K562 (cell line): ENCODE measurements at regions not wholly inside any gene's neighbourhood (a gene's known extent, or its start where the extent isn't known, plus 50 kb on each side); places are given as distances from the start of the nearest gene placed in this dataset.

ENCODE experiments used
- ATAC-seq: fragments of 200-7000 bp; cut with Tn5 transposase; 3 replicates; pipeline ENCODE4 v1.9.1; 2020; ENCODE audit warnings: moderate library complexity
- BruUV-seq: library from RNA; stranded (reverse); fragments of 400-500 nt; replicated peaks from 2 replicates; lab custom pipeline; 2021; lab: Mats Ljungman, UMichigan
- CTCF ChIA-PET: fragments of 300-600 bp; formaldehyde crosslinking; extraction: SDS; loops from one replicate; lab custom pipeline; 2021; ENCODE audit warnings: low intra/inter-chr PET ratio; lab: Yijun Ruan, JAX
- POLR2A ChIA-PET: fragments of 300-600, 350-650 bp; sonication (Branson Sonifier 250); formaldehyde crosslinking; extraction: SDS; loops from one replicate; lab custom pipeline; 2021; ENCODE audit warnings: antibody characterized with exemption, inconsistent platforms; lab: Yijun Ruan, JAX
- DNase-seq, 4 experiments: peaks; one replicate each; pipeline versions ENCODE4 v3.0.0 to v3.0.0-alpha.2; 2011 to 2018; ENCODE audit warnings: low spot score in 3 of 4, mixed read lengths in 3 of 4; ENCODE audit errors: extremely low read depth in 1 of 4
- FAIRE-seq: peaks from 2 replicates; lab custom pipeline; 2011; peaks lifted over from hg19 to GRCh38; lab: Jason Lieb, UNC
- H2AFZ ChIP-seq: 2 replicates; pipeline ENCODE4 v1.6.0; 2011; ENCODE audit warnings: low read depth, low read length, control low read depth, inconsistent platforms
- H3K27ac ChIP-seq: fragments of 200-600 bp; 3 replicates; pipeline ENCODE4 v1.8.0; 2011; ENCODE audit warnings: low read depth, mild to moderate bottlenecking, control low read depth, inconsistent platforms, low read length, moderate library complexity, mixed read lengths; ENCODE audit errors: extremely low read depth
- H3K27me3 ChIP-seq, 2 experiments: fragments of 300-600 bp in 1 of 2; 2 replicates in 1 of 2; 3 replicates in 1 of 2; pipeline versions ENCODE4 v1.6.0 to v1.8.0; 2011; ENCODE audit warnings: inconsistent platforms in 2 of 2, low read length in 2 of 2, mild to moderate bottlenecking in 1 of 2, mixed read lengths in 1 of 2, moderate library complexity in 1 of 2; ENCODE audit not compliant: control insufficient read depth in 2 of 2, insufficient read depth in 2 of 2
- H3K36me3 ChIP-seq: fragments of 300-600 bp; 3 replicates; pipeline ENCODE4 v1.8.0; 2011; ENCODE audit warnings: mild to moderate bottlenecking, low read length, inconsistent platforms; ENCODE audit not compliant: control insufficient read depth, insufficient read depth
- H3K4me1 ChIP-seq, 2 experiments: fragments of 200-600 bp in 1 of 2; replicated peaks in 1 of 2; 2 replicates in 1 of 2; 3 replicates in 1 of 2; pipeline versions ENCODE4 v1.5.1 to v1.8.0; 2011; ENCODE audit warnings: inconsistent platforms in 2 of 2, low read length in 2 of 2, mild to moderate bottlenecking in 1 of 2, mixed read lengths in 1 of 2, moderate library complexity in 1 of 2; ENCODE audit not compliant: control insufficient read depth in 2 of 2, insufficient read depth in 2 of 2
- H3K4me2 ChIP-seq: 2 replicates; pipeline ENCODE4 v1.6.1; 2011; ENCODE audit warnings: low read length, control low read depth, inconsistent platforms, mixed read lengths; ENCODE audit not compliant: insufficient read depth
- H3K4me3 ChIP-seq: fragments of 200-600 bp; sonication (generic), shearing (Covaris generic); 2 replicates; pipeline ENCODE4 v1.5.1; 2016; ENCODE audit warnings: control low read depth, inconsistent platforms
- H3K79me2 ChIP-seq: fragments of 200-600 bp; 3 replicates; pipeline ENCODE4 v1.8.0; 2011; ENCODE audit warnings: low read length, inconsistent platforms; ENCODE audit not compliant: control insufficient read depth, insufficient read depth
- H3K9ac ChIP-seq, 2 experiments: 2 replicates each; pipeline versions ENCODE4 v1.6.0 to v1.6.1; 2011; ENCODE audit warnings: low read depth in 2 of 2, low read length in 2 of 2, control low read depth in 1 of 2, inconsistent platforms in 1 of 2, mild to moderate bottlenecking in 1 of 2, mixed read lengths in 1 of 2; ENCODE audit not compliant: insufficient read depth in 1 of 2
- H3K9me1 ChIP-seq: one replicate; pipeline ENCODE4 v1.6.0; 2011; ENCODE audit warnings: inconsistent platforms, mild to moderate bottlenecking, low read length, moderate library complexity; ENCODE audit not compliant: control insufficient read depth, insufficient read depth
- H3K9me3 ChIP-seq: replicated peaks from 2 replicates; pipeline ENCODE4 v1.5.1; 2011; ENCODE audit warnings: low read depth, low read length, inconsistent platforms; ENCODE audit not compliant: control insufficient read depth, insufficient read depth
- H4K20me1 ChIP-seq: replicated peaks from 2 replicates; pipeline ENCODE4 v1.6.1; 2011; ENCODE audit warnings: low read length, inconsistent platforms, mixed read lengths; ENCODE audit not compliant: control insufficient read depth, insufficient read depth
- ARID2 ChIP-seq: fragments of 450-650 bp; IDR thresholded peaks from 2 replicates; pipeline ENCODE4 v1.6.1; 2017; ENCODE audit warnings: antibody characterized with exemption, mild to moderate bottlenecking
- ARID3B ChIP-seq: fragments of 250-450 bp; sonication (Bioruptor Pico); IDR thresholded peaks from 2 replicates; pipeline ENCODE4 v1.4.0; 2020; ENCODE audit warnings: borderline replicate concordance
- ELF4 ChIP-seq: fragments of 450-650 bp; formaldehyde crosslinking; IDR thresholded peaks from 2 replicates; pipeline ENCODE4 v1.4.0; 2022; ENCODE audit warnings: missing genetic modification characterization
- ETS2 ChIP-seq: IDR thresholded peaks from 2 replicates; pipeline ENCODE4 v1.6.1; 2016; ENCODE audit warnings: borderline replicate concordance, missing genetic modification characterization, mild to moderate bottlenecking, moderate library complexity, missing compliant biosample characterization; ENCODE audit not compliant: poor library complexity, severe bottlenecking
- PKNOX1 ChIP-seq: fragments of 450-650 bp; IDR thresholded peaks from 2 replicates; pipeline ENCODE4 v1.6.1; 2016
- SAFB ChIP-seq: fragments of 200-400 bp; formaldehyde crosslinking; IDR thresholded peaks from 2 replicates; pipeline ENCODE4 v1.6.1; 2017; ENCODE audit warnings: low read depth, low read length, borderline replicate concordance
- YBX1 ChIP-seq: fragments of 450-650 bp; IDR thresholded peaks from 2 replicates; pipeline ENCODE4 v1.7.1; 2016; ENCODE audit warnings: mild to moderate bottlenecking
- ZEB2 ChIP-seq: fragments of 450-650 bp; IDR thresholded peaks from 2 replicates; pipeline ENCODE4 v1.6.1; 2016
- ZNF551 ChIP-seq: fragments of 250-450 bp; sonication (Bioruptor Pico); IDR thresholded peaks from 2 replicates; pipeline ENCODE4 v1.5.0; 2021; ENCODE audit warnings: mild to moderate bottlenecking, moderate library complexity
- ZNF586 ChIP-seq: fragments of 450-650 bp; formaldehyde crosslinking; conservative IDR thresholded peaks from 2 replicates; pipeline ENCODE4 v1.4.0; 2020; ENCODE audit warnings: mild to moderate bottlenecking, moderate library complexity
- ZNF644 ChIP-seq: fragments of 200-800 bp; sonication (Bioruptor generic); IDR thresholded peaks from 2 replicates; pipeline ENCODE4 v1.6.1; 2016; ENCODE audit warnings: low read depth, missing genetic modification characterization, missing compliant biosample characterization
- WGBS: fragments of 100-300 bp; shearing (Covaris generic); methylation state at CpG from one replicate; pipeline ENCODE4 v1.1.6; 2016; ENCODE audit warnings: low coverage, mixed read lengths; ENCODE audit not compliant: insufficient coverage; ENCODE audit errors: missing lambda C conversion rate; 5-methylcytosine and 5-hydroxymethylcytosine counted together
- in situ Hi-C: fragments of 300-500 bp; cut with MboI; formaldehyde crosslinking; loops from 4 replicates; pipeline ENCODE4 v1.15.0; 2018; ENCODE audit warnings: inconsistent platforms, mixed read lengths
- intact Hi-C: fragments of 100-400 bp; cut with micrococcal nuclease; formaldehyde crosslinking; loops from 2 replicates; pipeline ENCODE4 v1.14.2; 2022

- TF ChIP-seq ZNF551 (CRISPR knock-in tag) = no peak
- TF ChIP-seq, all 486 proteins: peak for 0
These were observed 64.0 kb downstream of the HYCC1 start (continued) for GRCh38 chr7:22949944-22950343.

GRCh38 chr7:22949221-22949620 is 64.7 kb downstream of the HYCC1 start:
- ATAC-seq (no peak), FAIRE-seq (no peak), DNase-seq (no peak)
- H3K4me1 ChIP-seq = no peaks in the 10 kb centered on the region
- POLR2A ChIA-PET = interaction anchor here (0.7 kb wide), 1 partner anchor 822 kb away, joined by 4 read pairs; no protein-coding TSS in a partner anchor
- CTCF ChIA-PET = no interaction called here
- H3K27ac ChIP-seq = no peak overlapping the region
- H3K27me3 ChIP-seq = no peaks in the 10 kb centered on the region
- H3K9ac ChIP-seq = no peak overlapping the region
- H3K36me3 ChIP-seq = peaks cover 16% of the 10 kb centered on the region; the same call in 2 of the 3 replicates
- no peaks in the 10 kb centered on the region for H3K9me1 ChIP-seq
- in situ Hi-C loops (no loop called here), intact Hi-C loops (no loop called here)
- no peak for TF ChIP-seq ZEB2
- no peak for TF ChIP-seq ARID2
- TF ChIP-seq SAFB = no peak
- H3K79me2 ChIP-seq = no peaks in the 10 kb centered on the region
- no peak overlapping the region for H3K4me3 ChIP-seq
- no peaks in the 10 kb centered on the region for H3K9me3 ChIP-seq
- no peak overlapping the region for H3K4me2 ChIP-seq
- 84% methylated on average over 3 of the region's 3 CpGs for WGBS
- no TSS peak for BruUV-seq
- H4K20me1 ChIP-seq = no peaks in the 10 kb centered on the region
- H2AFZ ChIP-seq = no peak overlapping the region

GRCh38 chr7:22948770-22949169 is 65.2 kb downstream of the HYCC1 start:
- no TSS peak for BruUV-seq
- no peak for DNase-seq
- intact Hi-C loops = no loop called here
- Histone ChIP-seq H3K4me3 (no peak overlapping the region), H3K9ac (no peak overlapping the region), H3K27ac (no peak overlapping the region), H3K27me3 (no peaks in the 10 kb centered on the region), H3K9me1 (no peaks in the 10 kb centered on the region), H2AFZ (no peak overlapping the region)
- no peak for ATAC-seq
- 37% methylated on average over 2 of the region's 2 CpGs for WGBS
- POLR2A ChIA-PET = no interaction called here
- CTCF ChIA-PET = no interaction called here
- no peak for FAIRE-seq
- in situ Hi-C loops = no loop called here
- TF ChIP-seq ELF4 (CRISPR knock-in tag) (no peak), YBX1 (no peak), ZNF644 (no peak), ARID3B (CRISPR knock-in tag) (no peak), PKNOX1 (peak; percentile 20; the same call in 1 of the 2 replicates), ETS2 (tag) (no peak), ZNF586 (CRISPR knock-in tag) (no peak)
- TF ChIP-seq, all 486 proteins: peak for 1
- Histone ChIP-seq H3K9me3 (no peaks in the 10 kb centered on the region), H3K36me3 (peaks cover 16% of the 10 kb centered on the region; the same call in 2 of the 3 replicates), H3K4me1 (no peaks in the 10 kb centered on the region), H3K79me2 (no peaks in the 10 kb centered on the region), H3K4me2 (no peak overlapping the region), H4K20me1 (no peaks in the 10 kb centered on the region)
